ENCODE measurements at regions not wholly inside any gene's neighbourhood (a gene's known extent, or its start where the extent isn't known, plus 50 kb on each side); places are given as distances from the start of the nearest gene placed in this dataset.

GRCh38 chr7:82701949-82702348 lies 258.4 kb upstream of the CACNA2D1 start:
- ChIA-PET CTCF (no interaction called here), POLR2A (ENCODE audit: unreplicated experiment) (no interaction called here)
- Histone ChIP-seq H3F3A (ENCODE audit: low read length, unreplicated experiment) (peaks cover 14% of the 10 kb centered on the region), H3K27ac (ENCODE audit: low read length) (no peak overlapping the region), H3K9ac (ENCODE audit: low read length) (no peak overlapping the region), H3K79me2 (ENCODE audit: low read length) (no peaks in the 10 kb centered on the region), H3K27me3 (ENCODE audit: low read length) (no peaks in the 10 kb centered on the region), H3K9me3 (ENCODE audit: low read length) (peaks cover 14% of the 10 kb centered on the region; the same call in 1 of the 2 replicates), H2AFZ (ENCODE audit: low read length) (no peak overlapping the region), H3K4me1 (ENCODE audit: insufficient read depth, low read length) (peaks cover 13% of the 10 kb centered on the region), H3K9me2 (replicated peaks; ENCODE audit: low read length) (no peaks in the 10 kb centered on the region), H3K4me3 (ENCODE audit: low read length) (no peak overlapping the region), H4K20me1 (ENCODE audit: low read length) (no peaks in the 10 kb centered on the region), H3K4me2 (ENCODE audit: low read length) (no peak overlapping the region), H3K36me3 (ENCODE audit: low read depth, low read length) (peaks cover 8% of the 10 kb centered on the region; the same call in 1 of the 2 replicates)
- intact Hi-C loops (cut with micrococcal nuclease), result loop anchor here (2.0 kb wide), 2 partner anchors 21 to 77 kb away; no protein-coding TSS in a partner anchor
- BruUV-seq (replicated peaks), result no TSS peak
- TF ChIP-seq EZH2 (IDR thresholded peaks at IDR 0.05; ENCODE audit: low read length, unreplicated experiment), result no peak
- TF ChIP-seq, protein P1, sequence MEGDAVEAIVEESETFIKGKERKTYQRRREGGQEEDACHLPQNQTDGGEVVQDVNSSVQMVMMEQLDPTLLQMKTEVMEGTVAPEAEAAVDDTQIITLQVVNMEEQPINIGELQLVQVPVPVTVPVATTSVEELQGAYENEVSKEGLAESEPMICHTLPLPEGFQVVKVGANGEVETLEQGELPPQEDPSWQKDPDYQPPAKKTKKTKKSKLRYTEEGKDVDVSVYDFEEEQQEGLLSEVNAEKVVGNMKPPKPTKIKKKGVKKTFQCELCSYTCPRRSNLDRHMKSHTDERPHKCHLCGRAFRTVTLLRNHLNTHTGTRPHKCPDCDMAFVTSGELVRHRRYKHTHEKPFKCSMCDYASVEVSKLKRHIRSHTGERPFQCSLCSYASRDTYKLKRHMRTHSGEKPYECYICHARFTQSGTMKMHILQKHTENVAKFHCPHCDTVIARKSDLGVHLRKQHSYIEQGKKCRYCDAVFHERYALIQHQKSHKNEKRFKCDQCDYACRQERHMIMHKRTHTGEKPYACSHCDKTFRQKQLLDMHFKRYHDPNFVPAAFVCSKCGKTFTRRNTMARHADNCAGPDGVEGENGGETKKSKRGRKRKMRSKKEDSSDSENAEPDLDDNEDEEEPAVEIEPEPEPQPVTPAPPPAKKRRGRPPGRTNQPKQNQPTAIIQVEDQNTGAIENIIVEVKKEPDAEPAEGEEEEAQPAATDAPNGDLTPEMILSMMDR (conservative IDR thresholded peaks at IDR 0.05; ENCODE audit: low read depth, low read length), result no peak
- TF ChIP-seq EZH2phosphoT487 (IDR thresholded peaks at IDR 0.05; ENCODE audit: borderline replicate concordance, low read length), result no peak
- ATAC-seq, result no peak
- no peak for DNase-seq

DNA sequence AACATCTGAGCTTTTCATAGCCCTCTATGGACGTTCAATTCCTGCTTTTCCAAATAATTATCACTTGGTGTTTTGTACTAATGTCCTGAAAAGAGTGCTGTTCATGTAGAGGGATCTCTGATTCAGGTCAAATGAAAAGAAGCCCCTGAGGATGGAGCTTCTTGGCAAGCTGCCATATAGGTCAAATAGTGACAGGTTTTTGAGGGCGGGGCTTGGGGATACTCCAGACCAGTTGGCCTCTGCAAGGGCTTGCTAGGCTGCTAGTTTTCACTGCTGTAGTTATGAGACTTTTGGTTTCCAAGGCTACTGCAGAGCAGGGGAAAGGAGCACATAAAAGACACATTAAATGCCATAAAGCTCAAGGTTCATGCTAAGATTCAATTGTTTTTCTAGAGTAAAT lies 257.2 kb upstream of the CACNA2D1 start:
- Histone ChIP-seq H3K27me3 (ENCODE audit: low read length) (no peaks in the 10 kb centered on the region), H3K4me3 (ENCODE audit: low read length) (no peak overlapping the region), H3F3A (ENCODE audit: low read length, unreplicated experiment) (peaks cover 14% of the 10 kb centered on the region), H3K36me3 (ENCODE audit: low read depth, low read length) (peaks cover 8% of the 10 kb centered on the region; the same call in 1 of the 2 replicates), H3K27ac (ENCODE audit: low read length) (0 out of 2 replicates have a peak overlapping the region, but pooled peaks have one; percentile 30), H3K9ac (ENCODE audit: low read length) (no peak overlapping the region), H2AFZ (ENCODE audit: low read length) (no peak overlapping the region), H3K9me3 (ENCODE audit: low read length) (peaks cover 14% of the 10 kb centered on the region; the same call in 1 of the 2 replicates), H3K4me2 (ENCODE audit: low read length) (no peak overlapping the region), H3K4me1 (ENCODE audit: insufficient read depth, low read length) (peaks cover 13% of the 10 kb centered on the region), H3K79me2 (ENCODE audit: low read length) (no peaks in the 10 kb centered on the region), H4K20me1 (ENCODE audit: low read length) (no peaks in the 10 kb centered on the region), H3K9me2 (replicated peaks; ENCODE audit: low read length) (no peaks in the 10 kb centered on the region)
- ATAC-seq, result no peak
- CTCF ChIA-PET, result no interaction called here
- no peak for TF ChIP-seq EZH2phosphoT487 (IDR thresholded peaks at IDR 0.05; ENCODE audit: borderline replicate concordance, low read length)
- TF ChIP-seq, protein P1 (conservative IDR thresholded peaks at IDR 0.05; ENCODE audit: low read depth, low read length), result no peak
- TF ChIP-seq EZH2 (IDR thresholded peaks at IDR 0.05; ENCODE audit: low read length, unreplicated experiment), result no peak
- intact Hi-C loops (cut with micrococcal nuclease), result loop anchor here (2.0 kb wide), 2 partner anchors 22 to 76 kb away; no protein-coding TSS in a partner anchor
- no TSS peak for BruUV-seq (replicated peaks)
- POLR2A ChIA-PET (ENCODE audit: unreplicated experiment), result no interaction called here
- no peak for DNase-seq

DNA sequence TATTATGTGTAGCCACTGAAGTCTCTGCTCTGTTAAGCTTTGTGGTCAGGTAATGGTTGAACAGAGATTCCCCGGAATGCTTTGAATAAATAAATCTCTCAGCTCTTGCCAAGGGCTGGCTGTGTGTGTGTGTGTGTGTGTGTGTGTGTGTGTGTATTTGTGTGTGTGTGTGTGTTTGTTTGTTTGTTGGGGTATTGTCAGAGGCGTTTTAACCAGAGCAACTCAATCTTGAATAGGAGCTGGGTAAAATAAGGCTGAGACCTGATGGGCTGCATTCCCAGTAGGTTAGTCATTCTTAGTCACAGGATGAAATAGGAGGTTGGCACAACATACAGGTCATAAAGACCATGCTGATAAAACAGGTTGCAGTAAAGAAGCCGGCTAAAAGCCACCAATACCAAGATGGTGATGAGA lies 256.2 kb upstream of the CACNA2D1 start:
- Histone ChIP-seq H4K20me1 (ENCODE audit: low read length) (no peaks in the 10 kb centered on the region), H3K4me1 (ENCODE audit: insufficient read depth, low read length) (peaks cover 13% of the 10 kb centered on the region), H3K36me3 (ENCODE audit: low read depth, low read length) (peaks cover 8% of the 10 kb centered on the region; the same call in 1 of the 2 replicates), H3K79me2 (ENCODE audit: low read length) (no peaks in the 10 kb centered on the region), H2AFZ (ENCODE audit: low read length) (no peak overlapping the region), H3K27ac (ENCODE audit: low read length) (peak overlapping the region; percentile 40; the same call in 1 of the 2 replicates), H3K9me2 (replicated peaks; ENCODE audit: low read length) (no peaks in the 10 kb centered on the region), H3F3A (ENCODE audit: low read length, unreplicated experiment) (peaks cover 14% of the 10 kb centered on the region), H3K4me3 (ENCODE audit: low read length) (no peak overlapping the region), H3K4me2 (ENCODE audit: low read length) (peak overlapping the region; percentile 29; the same call in 1 of the 2 replicates), H3K27me3 (ENCODE audit: low read length) (no peaks in the 10 kb centered on the region), H3K9me3 (ENCODE audit: low read length) (peaks cover 14% of the 10 kb centered on the region; the same call in 1 of the 2 replicates), H3K9ac (ENCODE audit: low read length) (no peak overlapping the region)
- DNase-seq (peak; percentile 96), ATAC-seq (peak; percentile 82)
- CTCF ChIA-PET, result interaction anchor here (0.6 kb wide), 1 partner anchor 90 kb away, joined by 3 read pairs; no protein-coding TSS in a partner anchor
- BruUV-seq (replicated peaks), result no TSS peak
- intact Hi-C loops (cut with micrococcal nuclease), result loop anchor here (2.0 kb wide), 3 partner anchors 23 to 75 kb away; no protein-coding TSS in a partner anchor
- TF ChIP-seq, protein P1 (conservative IDR thresholded peaks at IDR 0.05; ENCODE audit: low read depth, low read length), result no peak
- no peak for TF ChIP-seq EZH2 (IDR thresholded peaks at IDR 0.05; ENCODE audit: low read length, unreplicated experiment)
- TF ChIP-seq EZH2phosphoT487 (IDR thresholded peaks at IDR 0.05; ENCODE audit: borderline replicate concordance, low read length), result no peak
- POLR2A ChIA-PET (ENCODE audit: unreplicated experiment), result interaction anchor here (0.6 kb wide), 2 partner anchors 568 to 1817 kb away, joined by 4 to 12 read pairs; no protein-coding TSS in a partner anchor

Measured in PC-3 (cell line).